ENCODE measurements at regions not wholly inside any gene's neighbourhood (a gene's known extent, or its start where the extent isn't known, plus 50 kb on each side); places are given as distances from the start of the nearest gene placed in this dataset.

DNA sequence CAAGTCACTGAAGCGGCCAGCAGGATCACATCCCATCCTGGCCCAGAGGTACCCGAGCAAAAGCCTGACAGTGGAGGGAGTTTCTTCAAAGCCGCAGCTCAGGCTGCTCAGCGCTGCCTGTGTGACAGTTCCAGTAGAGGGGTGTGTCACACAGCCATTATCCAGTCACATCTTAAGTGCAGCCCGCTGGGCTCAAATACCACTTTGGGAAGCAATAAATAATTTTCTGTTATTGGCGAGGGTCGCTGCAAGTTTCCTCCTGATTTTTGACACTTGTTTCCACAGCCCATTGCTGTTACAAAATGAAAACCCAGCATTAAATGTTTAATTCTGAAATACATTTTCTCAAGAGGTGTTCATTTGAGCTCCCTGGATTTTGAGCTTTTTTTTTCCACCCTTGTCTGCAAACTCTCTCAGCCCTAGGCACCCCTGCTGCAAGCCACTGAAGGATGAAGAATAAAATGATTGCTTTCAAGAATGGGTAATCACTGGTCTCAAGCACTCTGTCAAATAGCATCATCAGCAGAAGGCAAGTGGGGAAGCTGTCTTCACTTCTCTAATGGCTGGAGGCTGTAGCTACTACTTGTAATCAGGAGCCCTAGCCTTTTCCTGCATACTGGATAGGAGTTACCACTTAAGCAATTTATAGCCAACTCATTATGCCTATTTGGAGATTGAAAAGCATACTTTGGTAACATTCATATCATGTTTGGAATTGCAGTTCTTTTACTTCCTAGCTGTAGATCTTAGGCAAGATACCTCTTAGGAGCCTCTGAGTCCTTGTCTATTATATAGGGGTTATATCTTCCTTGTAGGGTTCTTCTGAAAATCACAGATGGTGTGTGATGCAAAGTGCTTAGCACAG is 373.7 kb downstream of the METTL15 start:
- no peak overlapping the region for H3K27ac Mint-ChIP-seq (ENCODE audit: low read depth, unreplicated experiment)
- TF ChIP-seq, protein P1, sequence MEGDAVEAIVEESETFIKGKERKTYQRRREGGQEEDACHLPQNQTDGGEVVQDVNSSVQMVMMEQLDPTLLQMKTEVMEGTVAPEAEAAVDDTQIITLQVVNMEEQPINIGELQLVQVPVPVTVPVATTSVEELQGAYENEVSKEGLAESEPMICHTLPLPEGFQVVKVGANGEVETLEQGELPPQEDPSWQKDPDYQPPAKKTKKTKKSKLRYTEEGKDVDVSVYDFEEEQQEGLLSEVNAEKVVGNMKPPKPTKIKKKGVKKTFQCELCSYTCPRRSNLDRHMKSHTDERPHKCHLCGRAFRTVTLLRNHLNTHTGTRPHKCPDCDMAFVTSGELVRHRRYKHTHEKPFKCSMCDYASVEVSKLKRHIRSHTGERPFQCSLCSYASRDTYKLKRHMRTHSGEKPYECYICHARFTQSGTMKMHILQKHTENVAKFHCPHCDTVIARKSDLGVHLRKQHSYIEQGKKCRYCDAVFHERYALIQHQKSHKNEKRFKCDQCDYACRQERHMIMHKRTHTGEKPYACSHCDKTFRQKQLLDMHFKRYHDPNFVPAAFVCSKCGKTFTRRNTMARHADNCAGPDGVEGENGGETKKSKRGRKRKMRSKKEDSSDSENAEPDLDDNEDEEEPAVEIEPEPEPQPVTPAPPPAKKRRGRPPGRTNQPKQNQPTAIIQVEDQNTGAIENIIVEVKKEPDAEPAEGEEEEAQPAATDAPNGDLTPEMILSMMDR (IDR thresholded peaks at IDR 0.05; ENCODE audit: unreplicated experiment), result no peak
- H3K4me3 Mint-ChIP-seq (ENCODE audit: unreplicated experiment), result no peak overlapping the region
- ChIA-PET POLR2A (interaction anchor here (0.6 kb wide), 1 partner anchor 866 kb away, joined by 3 read pairs; no protein-coding TSS in a partner anchor), CTCF (no interaction called here)
- intact Hi-C loops (cut with micrococcal nuclease), result no loop called here
- BruUV-seq (replicated peaks), result no TSS peak
- no peak for DNase-seq (ENCODE audit: unreplicated experiment)
- H3K4me1 Mint-ChIP-seq (ENCODE audit: insufficient read depth, unreplicated experiment), result no peaks in the 10 kb centered on the region
- no peaks in the 10 kb centered on the region for H3K36me3 Mint-ChIP-seq (ENCODE audit: insufficient read depth, unreplicated experiment)
- H3K9me3 Mint-ChIP-seq (ENCODE audit: unreplicated experiment), result no peaks in the 10 kb centered on the region
- no peaks in the 10 kb centered on the region for H3K27me3 Mint-ChIP-seq (ENCODE audit: insufficient read depth, unreplicated experiment)

DNA sequence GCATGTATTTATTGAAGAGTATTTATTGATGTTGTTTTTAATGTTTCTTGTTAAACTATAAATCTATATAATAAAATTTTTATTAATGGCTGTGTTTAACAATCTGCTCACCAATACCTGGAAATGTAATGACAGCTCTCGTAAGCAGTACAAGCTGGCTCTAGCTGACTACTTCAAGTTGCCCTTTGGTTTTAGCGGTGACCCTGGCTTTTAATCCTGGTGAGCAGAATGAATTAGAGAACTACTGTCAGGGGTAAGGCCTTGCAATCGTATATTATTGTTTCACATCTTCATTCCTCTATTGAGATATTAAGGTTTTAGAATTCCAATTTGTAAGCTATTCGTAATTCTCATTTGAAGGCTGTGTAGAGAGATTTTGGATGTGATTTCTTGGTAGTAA is 372.2 kb downstream of the METTL15 start:
- ChIA-PET POLR2A (interaction anchor here (0.6 kb wide), 1 partner anchor 1166 kb away, joined by 3 read pairs; no protein-coding TSS in a partner anchor), CTCF (no interaction called here)
- no peaks in the 10 kb centered on the region for H3K36me3 Mint-ChIP-seq (ENCODE audit: insufficient read depth, unreplicated experiment)
- no peak for DNase-seq (ENCODE audit: unreplicated experiment)
- no TSS peak for BruUV-seq (replicated peaks)
- no peaks in the 10 kb centered on the region for H3K4me1 Mint-ChIP-seq (ENCODE audit: insufficient read depth, unreplicated experiment)
- TF ChIP-seq, protein P1 (IDR thresholded peaks at IDR 0.05; ENCODE audit: unreplicated experiment), result no peak
- H3K9me3 Mint-ChIP-seq (ENCODE audit: unreplicated experiment), result no peaks in the 10 kb centered on the region
- H3K27me3 Mint-ChIP-seq (ENCODE audit: insufficient read depth, unreplicated experiment), result no peaks in the 10 kb centered on the region
- H3K4me3 Mint-ChIP-seq (ENCODE audit: unreplicated experiment), result no peak overlapping the region
- intact Hi-C loops (cut with micrococcal nuclease), result no loop called here
- no peak overlapping the region for H3K27ac Mint-ChIP-seq (ENCODE audit: low read depth, unreplicated experiment)

DNA sequence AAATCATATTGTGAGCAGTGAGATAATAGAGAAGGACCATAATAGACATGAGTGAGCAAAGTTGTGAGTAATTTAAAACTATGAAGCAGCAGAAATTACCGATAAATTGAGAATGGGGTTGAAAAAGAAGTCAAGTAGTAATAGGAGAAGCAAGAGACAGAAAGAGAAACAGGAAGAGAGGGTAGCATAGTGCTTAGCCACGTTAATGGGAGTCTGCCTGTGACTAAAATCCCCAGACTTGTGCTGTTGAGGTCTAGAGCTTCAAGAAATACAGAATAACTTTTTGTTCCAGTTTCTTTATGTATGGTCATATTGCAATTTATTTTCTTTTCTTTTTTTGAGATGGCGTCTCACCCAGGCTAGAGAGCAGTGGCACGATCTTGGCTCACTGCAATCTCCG is 368.7 kb downstream of the METTL15 start:
- no peak for DNase-seq (ENCODE audit: unreplicated experiment)
- Mint-ChIP-seq H3K27me3 (ENCODE audit: insufficient read depth, unreplicated experiment) (no peaks in the 10 kb centered on the region), H3K9me3 (ENCODE audit: unreplicated experiment) (no peaks in the 10 kb centered on the region), H3K27ac (ENCODE audit: low read depth, unreplicated experiment) (no peak overlapping the region), H3K36me3 (ENCODE audit: insufficient read depth, unreplicated experiment) (no peaks in the 10 kb centered on the region), H3K4me1 (ENCODE audit: insufficient read depth, unreplicated experiment) (no peaks in the 10 kb centered on the region), H3K4me3 (ENCODE audit: unreplicated experiment) (no peak overlapping the region)
- CTCF ChIA-PET, result interaction anchor here (0.6 kb wide), 1 partner anchor 77 kb away, joined by 3 read pairs; no protein-coding TSS in a partner anchor
- POLR2A ChIA-PET, result no interaction called here
- BruUV-seq (replicated peaks), result no TSS peak
- intact Hi-C loops (cut with micrococcal nuclease), result no loop called here
- TF ChIP-seq, protein P1 (IDR thresholded peaks at IDR 0.05; ENCODE audit: unreplicated experiment), result no peak

DNA sequence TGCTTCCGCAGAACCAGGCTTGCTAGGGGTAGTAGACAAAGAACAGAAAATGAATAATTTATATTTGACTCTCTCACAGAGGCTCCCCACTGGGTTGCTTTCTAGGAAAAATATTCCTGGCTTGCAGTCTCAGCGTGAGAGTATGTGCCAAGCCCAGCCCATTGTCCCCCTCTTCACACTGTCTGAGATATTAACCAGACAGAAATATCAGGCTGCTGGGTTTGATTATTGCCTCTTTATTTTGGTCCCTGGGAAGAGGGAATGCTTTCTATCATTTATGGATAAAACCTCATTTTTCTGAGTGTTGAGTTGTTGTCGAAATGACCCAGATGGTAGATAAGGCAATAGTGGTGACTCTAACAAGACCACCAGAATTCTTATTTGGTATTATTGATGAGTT is 367.9 kb downstream of the METTL15 start:
- Mint-ChIP-seq H3K4me1 (ENCODE audit: insufficient read depth, unreplicated experiment) (no peaks in the 10 kb centered on the region), H3K4me3 (ENCODE audit: unreplicated experiment) (no peak overlapping the region), H3K36me3 (ENCODE audit: insufficient read depth, unreplicated experiment) (no peaks in the 10 kb centered on the region), H3K27ac (ENCODE audit: low read depth, unreplicated experiment) (no peak overlapping the region), H3K9me3 (ENCODE audit: unreplicated experiment) (no peaks in the 10 kb centered on the region), H3K27me3 (ENCODE audit: insufficient read depth, unreplicated experiment) (no peaks in the 10 kb centered on the region)
- BruUV-seq (replicated peaks), result no TSS peak
- intact Hi-C loops (cut with micrococcal nuclease), result no loop called here
- ChIA-PET CTCF (interaction anchor here (0.6 kb wide), 1 partner anchor 77 kb away, joined by 3 read pairs; no protein-coding TSS in a partner anchor), POLR2A (no interaction called here)
- TF ChIP-seq, protein P1 (IDR thresholded peaks at IDR 0.05; ENCODE audit: unreplicated experiment), result no peak
- DNase-seq (ENCODE audit: unreplicated experiment), result no peak
